ENCODE measurements at regions not wholly inside any gene's neighbourhood (a gene's known extent, or its start where the extent isn't known, plus 50 kb on each side); places are given as distances from the start of the nearest gene placed in this dataset.

GRCh38 chr2:6164986-6165747, 473.0 kb downstream of the SOX11 start:
- Histone ChIP-seq H2AFZ (ENCODE audit: control insufficient read depth, low read length) (no peak overlapping the region), H3K9me3 (ENCODE audit: control insufficient read depth, low read depth, low read length) (no peaks in the 10 kb centered on the region), H3K9ac (ENCODE audit: control insufficient read depth, extremely low read depth, insufficient read depth, low read length) (no peak overlapping the region), H3K27me3 (ENCODE audit: control insufficient read depth, extremely low read depth, insufficient read depth, low read length) (no peaks in the 10 kb centered on the region), H3K4me3 (ENCODE audit: control insufficient read depth in 2 of 3, extremely low read depth in 1 of 3, insufficient read depth in 2 of 3, low read depth in 1 of 3, low read length in 3 of 3) (no peak overlapping the region), H3K9me1 (ENCODE audit: control insufficient read depth, extremely low read depth, insufficient read depth, low read length) (no peaks in the 10 kb centered on the region), H3K4me2 (ENCODE audit: control insufficient read depth, extremely low read depth, insufficient read depth, low read depth, low read length) (no peak overlapping the region), H3K4me1 (ENCODE audit: control insufficient read depth, extremely low read depth, insufficient read depth, low read length) (no peaks in the 10 kb centered on the region), H4K20me1 (ENCODE audit: control insufficient read depth, extremely low read depth, insufficient read depth, low read length) (no peaks in the 10 kb centered on the region), H3K36me3 (ENCODE audit: control insufficient read depth in 2 of 2, extremely low read depth in 1 of 2, insufficient read depth in 2 of 2, low read length in 2 of 2) (no peaks in the 10 kb centered on the region), H3K27ac (ENCODE audit: control insufficient read depth, insufficient read depth, low read length) (no peak overlapping the region), H3K79me2 (ENCODE audit: control insufficient read depth, insufficient read depth, low read length) (no peaks in the 10 kb centered on the region)
- TF ChIP-seq EZH2 (IDR thresholded peaks at IDR 0.05; ENCODE audit: low read length) (no peak), CTCF (optimal IDR thresholded peaks at IDR 0.05 in 1 of 3, IDR thresholded peaks at IDR 0.05 in 1 of 3, conservative IDR thresholded peaks at IDR 0.05 in 1 of 3; ENCODE audit: extremely low read depth in 1 of 3, insufficient read depth in 2 of 3, low read length in 3 of 3) (no peak)
- FAIRE-seq (no peak), DNase-seq (ENCODE audit: low read depth, low spot score) (no peak)
- dilution Hi-C loops (cut with MboI; ENCODE audit: extremely low pct_ligation_motif_present, low sequenced_read_pairs): no loop called here

GRCh38 chr2:6167592-6168138, 475.5 kb downstream of the SOX11 start:
- H3K4me2 ChIP-seq (ENCODE audit: control insufficient read depth, extremely low read depth, insufficient read depth, low read depth, low read length): no peak overlapping the region
- no peak overlapping the region for H3K27ac ChIP-seq (ENCODE audit: control insufficient read depth, insufficient read depth, low read length)
- H3K9ac ChIP-seq (ENCODE audit: control insufficient read depth, extremely low read depth, insufficient read depth, low read length): no peak overlapping the region
- no peaks in the 10 kb centered on the region for H3K27me3 ChIP-seq (ENCODE audit: control insufficient read depth, extremely low read depth, insufficient read depth, low read length)
- no peaks in the 10 kb centered on the region for H3K36me3 ChIP-seq (ENCODE audit: control insufficient read depth in 2 of 2, extremely low read depth in 1 of 2, insufficient read depth in 2 of 2, low read length in 2 of 2)
- no peaks in the 10 kb centered on the region for H3K9me1 ChIP-seq (ENCODE audit: control insufficient read depth, extremely low read depth, insufficient read depth, low read length)
- H3K4me3 ChIP-seq (ENCODE audit: control insufficient read depth in 2 of 3, extremely low read depth in 1 of 3, insufficient read depth in 2 of 3, low read depth in 1 of 3, low read length in 3 of 3): no peak overlapping the region
- no peak overlapping the region for H2AFZ ChIP-seq (ENCODE audit: control insufficient read depth, low read length)
- no peaks in the 10 kb centered on the region for H3K4me1 ChIP-seq (ENCODE audit: control insufficient read depth, extremely low read depth, insufficient read depth, low read length)
- H4K20me1 ChIP-seq (ENCODE audit: control insufficient read depth, extremely low read depth, insufficient read depth, low read length): no peaks in the 10 kb centered on the region
- dilution Hi-C loops (cut with MboI; ENCODE audit: extremely low pct_ligation_motif_present, low sequenced_read_pairs): no loop called here
- H3K79me2 ChIP-seq (ENCODE audit: control insufficient read depth, insufficient read depth, low read length): no peaks in the 10 kb centered on the region
- FAIRE-seq: no peak
- TF ChIP-seq EZH2 (IDR thresholded peaks at IDR 0.05; ENCODE audit: low read length): no peak
- no peak for TF ChIP-seq CTCF (optimal IDR thresholded peaks at IDR 0.05 in 1 of 3, IDR thresholded peaks at IDR 0.05 in 1 of 3, conservative IDR thresholded peaks at IDR 0.05 in 1 of 3; ENCODE audit: extremely low read depth in 1 of 3, insufficient read depth in 2 of 3, low read length in 3 of 3)
- H3K9me3 ChIP-seq (ENCODE audit: control insufficient read depth, low read depth, low read length): no peaks in the 10 kb centered on the region
- no peak for DNase-seq (ENCODE audit: low read depth, low spot score)
